ENCODE measurements at regions not wholly inside any gene's neighbourhood (a gene's known extent, or its start where the extent isn't known, plus 50 kb on each side); places are given as distances from the start of the nearest gene placed in this dataset.
"Not testable (repeated sequence)": the region's sequence is repeated elsewhere in the genome, so short reads cannot be mapped to it uniquely, and the experiment has no call there.

GRCh38 chr3:182323126-182323700 lies 470.1 kb upstream of the ATP11B start:
- in situ Hi-C loops (cut with MboI; ENCODE audit: low sequenced_read_pairs) = no loop called here

- in situ Hi-C loops (cut with MboI; ENCODE audit: low sequenced_read_pairs) = no loop called here
Measured at GRCh38 chr3:182323898-182324297, 469.4 kb upstream of the ATP11B start.

DNA sequence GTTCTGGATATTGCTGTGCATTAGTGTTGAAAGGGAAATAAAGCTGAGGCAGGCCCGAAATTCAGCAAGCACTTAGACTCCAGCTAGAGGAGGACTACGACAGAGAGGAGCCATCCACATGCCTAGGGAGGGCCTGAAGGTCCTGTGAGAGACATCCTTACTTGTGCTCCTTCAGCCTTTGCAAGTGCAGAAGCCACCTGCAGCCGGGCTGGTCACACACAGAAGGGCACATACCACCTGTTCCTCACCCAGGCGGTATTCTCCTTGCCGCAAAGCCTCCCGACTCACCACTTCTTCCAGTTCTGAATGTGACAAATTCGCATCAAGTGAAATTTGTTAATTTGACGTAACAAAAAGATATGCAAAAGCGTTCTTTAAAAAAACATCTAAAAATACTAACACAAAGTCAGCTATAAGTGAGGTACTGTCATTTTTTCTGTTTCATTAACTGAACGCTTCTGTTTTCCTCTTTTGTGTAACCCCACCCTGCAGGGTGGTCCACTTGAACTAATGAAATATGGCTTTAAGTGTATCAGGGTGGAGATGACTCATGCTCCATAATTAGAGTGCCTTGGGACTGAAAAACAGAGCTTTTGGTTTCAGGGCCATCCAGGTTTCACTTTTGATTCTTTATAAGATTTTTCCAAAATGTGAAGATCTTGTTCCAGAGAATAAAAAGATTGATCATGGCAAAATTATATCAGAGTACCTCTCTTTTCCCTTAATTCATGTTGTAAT lies 467.9 kb upstream of the ATP11B start:
- in situ Hi-C loops (cut with MboI; ENCODE audit: low sequenced_read_pairs) = no loop called here

GRCh38 chr3:182327196-182327681 lies 466.1 kb upstream of the ATP11B start:
- in situ Hi-C loops (cut with MboI; ENCODE audit: low sequenced_read_pairs) = no loop called here

DNA sequence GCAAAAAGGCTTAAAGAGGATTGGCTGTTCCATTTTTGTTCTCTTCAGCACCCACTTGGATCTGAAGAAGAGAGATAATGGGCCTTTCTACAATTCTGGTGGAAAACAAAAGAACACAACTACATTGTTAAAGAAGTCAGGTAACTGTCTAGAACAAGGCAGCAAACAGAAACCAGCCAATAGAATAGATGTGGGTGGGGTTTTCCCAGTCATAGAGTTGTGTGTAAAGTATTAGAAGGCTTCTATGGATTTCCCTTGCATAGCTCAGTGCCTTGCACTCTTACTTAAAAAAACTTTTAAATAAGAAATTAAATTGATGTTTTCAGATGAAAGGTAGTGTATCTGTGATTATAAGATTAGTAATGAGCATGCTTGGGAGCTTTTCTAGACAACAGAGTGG lies 462.7 kb upstream of the ATP11B start:
- in situ Hi-C loops (cut with MboI; ENCODE audit: low sequenced_read_pairs) = no loop called here

- in situ Hi-C loops (cut with MboI; ENCODE audit: low sequenced_read_pairs) = no loop called here
Measured at GRCh38 chr3:182331341-182331740, 462.0 kb upstream of the ATP11B start.

DNA sequence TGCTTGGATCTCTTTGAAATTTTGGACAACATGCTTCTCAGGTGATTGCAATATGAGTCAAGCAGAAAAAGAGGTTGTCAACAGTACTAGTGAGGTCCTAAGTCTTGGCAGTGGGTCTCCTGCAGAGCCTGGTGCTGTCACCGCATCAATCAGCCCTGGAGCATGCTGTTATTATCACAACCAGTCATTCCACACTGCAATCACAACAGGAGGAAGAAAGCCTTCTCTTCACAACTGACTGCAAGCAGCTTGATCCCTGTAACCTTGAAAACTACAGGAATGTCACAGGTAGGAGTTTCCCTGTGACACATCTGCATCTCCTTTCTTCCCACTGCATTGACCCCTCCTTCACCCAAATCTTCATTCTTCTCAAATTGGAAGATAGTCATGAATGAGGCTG lies 451.1 kb upstream of the ATP11B start:
- in situ Hi-C loops (cut with MboI; ENCODE audit: low sequenced_read_pairs) = no loop called here

GRCh38 chr3:182344026-182344425 lies 449.3 kb upstream of the ATP11B start:
- in situ Hi-C loops (cut with MboI; ENCODE audit: low sequenced_read_pairs) = not testable (repeated sequence)

DNA sequence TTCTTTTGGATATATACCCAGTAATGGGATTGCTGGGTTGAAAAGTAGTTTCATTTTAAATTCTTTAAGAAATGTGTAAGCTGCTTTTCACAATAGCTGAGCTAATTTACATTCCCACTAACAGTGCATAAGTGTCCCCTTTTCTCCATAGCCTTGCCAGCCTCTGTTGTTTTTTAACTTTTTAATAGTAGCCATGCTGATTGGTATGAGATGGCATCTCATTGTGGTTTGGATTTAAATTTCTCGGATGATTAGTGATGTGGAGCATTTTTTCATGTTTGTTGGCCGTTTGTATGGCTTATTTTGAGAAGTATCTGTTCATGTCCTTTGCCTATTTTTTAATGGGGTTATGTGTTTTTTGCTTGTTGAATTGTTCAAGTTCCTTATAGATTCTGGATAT lies 444.3 kb upstream of the ATP11B start:
- in situ Hi-C loops (cut with MboI; ENCODE audit: low sequenced_read_pairs) = no loop called here

GRCh38 chr3:182349951-182350517 lies 443.3 kb upstream of the ATP11B start:
- in situ Hi-C loops (cut with MboI; ENCODE audit: low sequenced_read_pairs) = no loop called here

- in situ Hi-C loops (cut with MboI; ENCODE audit: low sequenced_read_pairs) = no loop called here
Measured at GRCh38 chr3:182357928-182358327, 435.4 kb upstream of the ATP11B start.

DNA sequence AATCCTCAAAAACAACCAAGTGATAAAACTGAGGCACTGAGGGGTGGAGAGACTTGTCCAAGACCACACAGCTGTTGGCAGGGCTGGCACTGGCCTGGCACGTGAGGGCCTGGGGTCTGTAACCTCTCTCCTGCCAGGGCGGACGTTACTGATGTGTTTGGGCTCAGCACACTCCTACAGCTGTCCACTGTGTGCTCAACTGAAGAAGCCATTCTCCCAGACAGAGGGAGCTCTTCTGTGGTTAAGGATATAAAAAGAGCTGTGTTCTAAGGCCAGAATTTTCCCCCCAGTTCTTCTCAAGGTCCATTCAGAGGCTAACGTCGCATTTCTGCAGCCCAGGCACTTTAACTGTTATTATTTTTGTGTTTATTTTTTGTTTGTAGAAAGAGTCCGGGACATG lies 429.0 kb upstream of the ATP11B start:
- in situ Hi-C loops (cut with MboI; ENCODE audit: low sequenced_read_pairs) = no loop called here

GRCh38 chr3:182364723-182365650 lies 428.3 kb upstream of the ATP11B start:
- in situ Hi-C loops (cut with MboI; ENCODE audit: low sequenced_read_pairs) = no loop called here

DNA sequence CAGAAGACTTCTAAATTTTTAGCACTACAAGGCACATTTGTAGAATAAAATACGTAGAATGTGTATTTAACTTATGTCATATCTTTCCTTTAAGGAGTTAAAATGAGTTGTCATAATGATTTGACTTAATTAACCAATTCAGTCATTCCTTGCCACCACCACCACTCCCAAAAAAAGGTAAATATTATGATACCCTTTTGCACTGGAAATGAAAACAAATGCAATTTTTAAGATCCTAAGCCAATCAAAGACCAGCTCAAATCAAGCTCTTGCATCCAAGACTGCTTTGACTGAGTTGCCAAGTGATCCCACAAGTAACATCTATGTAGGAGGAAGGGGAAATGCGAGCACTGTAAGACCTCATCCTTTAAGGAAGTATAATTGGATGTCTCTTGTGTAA lies 426.6 kb upstream of the ATP11B start:
- in situ Hi-C loops (cut with MboI; ENCODE audit: low sequenced_read_pairs) = no loop called here

- in situ Hi-C loops (cut with MboI; ENCODE audit: low sequenced_read_pairs) = no loop called here
Measured at GRCh38 chr3:182369861-182370260, 423.4 kb upstream of the ATP11B start.

DNA sequence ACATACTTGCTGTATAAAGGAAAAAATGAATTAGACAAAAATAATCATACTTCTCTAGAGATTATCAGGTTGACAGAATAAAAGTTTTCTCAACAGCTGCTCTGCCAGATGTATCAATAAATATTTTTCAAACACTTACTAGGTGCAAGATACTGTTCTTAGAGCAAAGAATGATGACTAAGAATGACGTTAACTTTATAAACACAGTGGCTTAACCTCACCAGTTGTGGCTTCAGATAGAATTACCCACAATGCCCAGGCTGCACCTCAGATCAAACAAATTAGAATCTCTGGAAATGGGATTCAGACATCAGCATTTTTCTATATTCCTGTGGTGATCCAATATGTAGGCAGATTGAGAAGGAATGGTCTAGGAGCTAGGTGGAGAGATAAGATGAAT lies 422.4 kb upstream of the ATP11B start:
- in situ Hi-C loops (cut with MboI; ENCODE audit: low sequenced_read_pairs) = no loop called here

- in situ Hi-C loops (cut with MboI; ENCODE audit: low sequenced_read_pairs) = no loop called here
Measured at GRCh38 chr3:182375916-182376315, 417.4 kb upstream of the ATP11B start.

DNA sequence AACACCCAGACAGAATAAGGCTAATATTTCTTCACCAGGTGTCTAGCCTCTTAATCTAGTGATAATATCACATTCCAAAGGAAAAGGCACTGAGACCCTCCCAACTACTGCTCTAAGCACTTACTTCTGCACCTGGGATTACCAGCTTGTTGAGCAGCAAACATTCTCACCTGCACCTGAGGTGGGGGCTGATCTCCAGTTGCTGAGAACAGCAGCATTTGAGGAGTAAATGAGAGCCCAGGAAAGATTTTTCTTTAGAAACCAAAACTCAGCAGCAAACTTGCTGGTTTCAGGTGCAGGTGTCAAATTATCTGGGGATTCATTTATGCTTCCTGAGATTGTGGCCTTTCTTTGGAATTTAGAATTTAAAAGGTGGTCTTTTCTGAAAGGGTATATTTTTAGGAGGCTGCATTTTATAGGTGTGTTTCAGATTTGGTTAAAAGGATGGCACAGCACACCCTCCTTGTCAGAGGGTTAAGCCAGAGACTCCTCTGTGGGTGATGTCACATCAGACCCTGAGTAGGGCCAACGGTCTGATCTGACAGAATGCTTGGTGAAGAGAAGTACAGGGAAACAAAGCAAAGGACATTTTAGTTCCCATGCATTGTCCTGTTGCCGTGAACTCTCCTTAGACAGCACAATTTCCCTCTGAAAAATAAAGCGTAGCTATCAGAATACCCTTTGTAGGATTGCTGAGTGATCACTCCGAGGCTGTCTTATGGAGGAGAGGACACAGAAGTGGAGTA lies 411.0 kb upstream of the ATP11B start:
- in situ Hi-C loops (cut with MboI; ENCODE audit: low sequenced_read_pairs) = no loop called here

DNA sequence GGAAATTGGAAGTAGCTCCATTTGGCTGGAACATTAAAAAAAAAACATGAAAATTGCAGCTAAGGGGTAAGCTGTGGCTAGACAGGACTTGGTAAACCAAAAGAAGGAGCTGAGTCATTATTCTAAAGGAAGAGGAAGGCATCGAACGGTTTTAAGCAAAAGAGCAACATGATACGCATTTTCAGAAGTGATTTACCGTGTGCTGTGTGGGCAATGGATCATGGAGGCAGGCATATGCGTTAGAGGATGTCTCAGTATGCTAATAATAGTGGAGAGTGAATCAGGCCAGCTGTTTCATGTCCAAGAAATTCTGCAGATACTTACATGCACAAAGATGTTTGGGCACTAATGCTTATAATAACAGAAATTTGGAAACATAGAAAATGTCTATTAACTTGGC lies 409.1 kb upstream of the ATP11B start:
- in situ Hi-C loops (cut with MboI; ENCODE audit: low sequenced_read_pairs) = no loop called here

GRCh38 chr3:182385356-182385755 lies 407.9 kb upstream of the ATP11B start:
- in situ Hi-C loops (cut with MboI; ENCODE audit: low sequenced_read_pairs) = no loop called here

- in situ Hi-C loops (cut with MboI; ENCODE audit: low sequenced_read_pairs) = no loop called here
Measured at GRCh38 chr3:182388506-182388905, 404.8 kb upstream of the ATP11B start.

Data from HL-60/S4 treated with phorbol 12-myristate 13-acetate at 8.2 ng/mL for 4 days and 3 days (cell line).